ENCODE measurements at regions not wholly inside any gene's neighbourhood (a gene's known extent, or its start where the extent isn't known, plus 50 kb on each side); places are given as distances from the start of the nearest gene placed in this dataset.

- H3K36me3 Mint-ChIP-seq, result no peaks in the 10 kb centered on the region
- CTCF ChIA-PET, result no interaction called here
- H3K27ac Mint-ChIP-seq, result no peak overlapping the region
- DNase-seq, result no peak
- H3K4me3 Mint-ChIP-seq, result no peak overlapping the region
- no peaks in the 10 kb centered on the region for H3K27me3 Mint-ChIP-seq
- POLR2A ChIA-PET, result no interaction called here
- H3K4me1 Mint-ChIP-seq (ENCODE audit: low read depth), result no peaks in the 10 kb centered on the region
- no peaks in the 10 kb centered on the region for H3K9me3 Mint-ChIP-seq
- intact Hi-C loops (cut with micrococcal nuclease), result no loop called here
Measured at GRCh38 chr17:70608957-70609356, 439.6 kb downstream of the KCNJ2 start.

GRCh38 chr17:70609566-70609965 lies 440.2 kb downstream of the KCNJ2 start:
- H3K27me3 Mint-ChIP-seq, result no peaks in the 10 kb centered on the region
- ChIA-PET POLR2A (no interaction called here), CTCF (no interaction called here)
- H3K36me3 Mint-ChIP-seq, result no peaks in the 10 kb centered on the region
- DNase-seq, result no peak
- no peaks in the 10 kb centered on the region for H3K9me3 Mint-ChIP-seq
- H3K27ac Mint-ChIP-seq, result no peak overlapping the region
- H3K4me3 Mint-ChIP-seq, result no peak overlapping the region
- no peaks in the 10 kb centered on the region for H3K4me1 Mint-ChIP-seq (ENCODE audit: low read depth)
- intact Hi-C loops (cut with micrococcal nuclease), result no loop called here

- intact Hi-C loops (cut with micrococcal nuclease), result no loop called here
- POLR2A ChIA-PET, result no interaction called here
- H3K4me3 Mint-ChIP-seq, result no peak overlapping the region
Measured at GRCh38 chr17:70610161-70610560, 440.8 kb downstream of the KCNJ2 start.

GRCh38 chr17:70613681-70614080 lies 444.3 kb downstream of the KCNJ2 start:
- Mint-ChIP-seq H3K4me3 (no peak overlapping the region), H3K36me3 (no peaks in the 10 kb centered on the region), H3K27ac (no peak overlapping the region), H3K9me3 (no peaks in the 10 kb centered on the region), H3K27me3 (no peaks in the 10 kb centered on the region), H3K4me1 (ENCODE audit: low read depth) (no peaks in the 10 kb centered on the region)
- POLR2A ChIA-PET, result no interaction called here
- intact Hi-C loops (cut with micrococcal nuclease), result no loop called here
- CTCF ChIA-PET, result no interaction called here
- no peak for DNase-seq

More at GRCh38 chr17:70610161-70610560, 440.8 kb downstream of the KCNJ2 start:
- H3K4me1 Mint-ChIP-seq (ENCODE audit: low read depth), result no peaks in the 10 kb centered on the region
- no peak for DNase-seq
- CTCF ChIA-PET, result no interaction called here
- H3K36me3 Mint-ChIP-seq, result no peaks in the 10 kb centered on the region
- no peaks in the 10 kb centered on the region for H3K9me3 Mint-ChIP-seq
- H3K27me3 Mint-ChIP-seq, result no peaks in the 10 kb centered on the region
- no peak overlapping the region for H3K27ac Mint-ChIP-seq

GRCh38 chr17:70615831-70616230 lies 446.5 kb downstream of the KCNJ2 start:
- intact Hi-C loops (cut with micrococcal nuclease), result no loop called here
- no peak overlapping the region for H3K4me3 Mint-ChIP-seq
- no peak for DNase-seq
- CTCF ChIA-PET, result no interaction called here
- H3K27me3 Mint-ChIP-seq, result no peaks in the 10 kb centered on the region
- H3K27ac Mint-ChIP-seq, result no peak overlapping the region
- H3K36me3 Mint-ChIP-seq, result no peaks in the 10 kb centered on the region
- H3K9me3 Mint-ChIP-seq, result peaks cover 3% of the 10 kb centered on the region
- POLR2A ChIA-PET, result no interaction called here
- no peaks in the 10 kb centered on the region for H3K4me1 Mint-ChIP-seq (ENCODE audit: low read depth)

GRCh38 chr17:70618641-70619040 lies 449.3 kb downstream of the KCNJ2 start:
- DNase-seq, result no peak
- no peaks in the 10 kb centered on the region for H3K27me3 Mint-ChIP-seq
- no peaks in the 10 kb centered on the region for H3K4me1 Mint-ChIP-seq (ENCODE audit: low read depth)
- peaks cover 3% of the 10 kb centered on the region for H3K9me3 Mint-ChIP-seq
- intact Hi-C loops (cut with micrococcal nuclease), result no loop called here
- no peak overlapping the region for H3K4me3 Mint-ChIP-seq
- CTCF ChIA-PET, result no interaction called here
- POLR2A ChIA-PET, result no interaction called here
- no peak overlapping the region for H3K27ac Mint-ChIP-seq
- no peaks in the 10 kb centered on the region for H3K36me3 Mint-ChIP-seq

GRCh38 chr17:70621566-70621965 lies 452.2 kb downstream of the KCNJ2 start:
- ChIA-PET CTCF (no interaction called here), POLR2A (no interaction called here)
- no peak overlapping the region for H3K27ac Mint-ChIP-seq
- intact Hi-C loops (cut with micrococcal nuclease), result loop anchor here (5.0 kb wide), 1 partner anchor 1054 kb away; no protein-coding TSS in a partner anchor
- no peaks in the 10 kb centered on the region for H3K36me3 Mint-ChIP-seq
- no peaks in the 10 kb centered on the region for H3K27me3 Mint-ChIP-seq
- no peaks in the 10 kb centered on the region for H3K4me1 Mint-ChIP-seq (ENCODE audit: low read depth)
- H3K4me3 Mint-ChIP-seq, result no peak overlapping the region
- peaks cover 3% of the 10 kb centered on the region for H3K9me3 Mint-ChIP-seq
- no peak for DNase-seq

GRCh38 chr17:70622368-70623260 lies 453.3 kb downstream of the KCNJ2 start:
- H3K9me3 Mint-ChIP-seq, result peaks cover 3% of the 10 kb centered on the region
- intact Hi-C loops (cut with micrococcal nuclease), result loop anchor here (5.0 kb wide), 1 partner anchor 1055 kb away; no protein-coding TSS in a partner anchor
- no peak overlapping the region for H3K27ac Mint-ChIP-seq
- no peaks in the 10 kb centered on the region for H3K36me3 Mint-ChIP-seq
- CTCF ChIA-PET, result no interaction called here
- H3K4me1 Mint-ChIP-seq (ENCODE audit: low read depth), result no peaks in the 10 kb centered on the region
- DNase-seq, result peak; percentile 16
- H3K27me3 Mint-ChIP-seq, result no peaks in the 10 kb centered on the region
- POLR2A ChIA-PET, result no interaction called here
- no peak overlapping the region for H3K4me3 Mint-ChIP-seq

GRCh38 chr17:70624211-70624610 lies 454.9 kb downstream of the KCNJ2 start:
- H3K27ac Mint-ChIP-seq, result no peak overlapping the region
- intact Hi-C loops (cut with micrococcal nuclease), result loop anchor here (5.0 kb wide), 1 partner anchor 1057 kb away; no protein-coding TSS in a partner anchor
- H3K4me1 Mint-ChIP-seq (ENCODE audit: low read depth), result no peaks in the 10 kb centered on the region
- POLR2A ChIA-PET, result no interaction called here
- no peak overlapping the region for H3K4me3 Mint-ChIP-seq
- no peaks in the 10 kb centered on the region for H3K27me3 Mint-ChIP-seq
- H3K36me3 Mint-ChIP-seq, result no peaks in the 10 kb centered on the region
- DNase-seq, result no peak
- H3K9me3 Mint-ChIP-seq, result peaks cover 3% of the 10 kb centered on the region
- CTCF ChIA-PET, result no interaction called here

GRCh38 chr17:70629902-70630301 lies 460.6 kb downstream of the KCNJ2 start:
- POLR2A ChIA-PET, result no interaction called here
- CTCF ChIA-PET, result interaction anchor here (0.7 to 1.3 kb wide), 6 partner anchors 11 to 1107 kb away, joined by 3 to 5 read pairs (median 3); no protein-coding TSS in a partner anchor

GRCh38 chr17:70636517-70637133 lies 467.3 kb downstream of the KCNJ2 start:
- Mint-ChIP-seq H3K4me3 (no peak overlapping the region), H3K9me3 (no peaks in the 10 kb centered on the region), H3K36me3 (no peaks in the 10 kb centered on the region), H3K4me1 (ENCODE audit: low read depth) (no peaks in the 10 kb centered on the region), H3K27me3 (no peaks in the 10 kb centered on the region), H3K27ac (no peak overlapping the region)
- ChIA-PET POLR2A (no interaction called here), CTCF (no interaction called here)
- intact Hi-C loops (cut with micrococcal nuclease), result loop anchor here (5.0 kb wide), 1 partner anchor 1481 kb away; no protein-coding TSS in a partner anchor
- no peak for DNase-seq

More at GRCh38 chr17:70629902-70630301, 460.6 kb downstream of the KCNJ2 start:
- no peaks in the 10 kb centered on the region for H3K36me3 Mint-ChIP-seq
- no peaks in the 10 kb centered on the region for H3K9me3 Mint-ChIP-seq
- no peaks in the 10 kb centered on the region for H3K4me1 Mint-ChIP-seq (ENCODE audit: low read depth)
- H3K27me3 Mint-ChIP-seq, result no peaks in the 10 kb centered on the region
- H3K4me3 Mint-ChIP-seq, result no peak overlapping the region
- H3K27ac Mint-ChIP-seq, result no peak overlapping the region
- intact Hi-C loops (cut with micrococcal nuclease), result no loop called here
- no peak for DNase-seq

GRCh38 chr17:70642059-70642458 lies 472.7 kb downstream of the KCNJ2 start:
- CTCF ChIA-PET, result no interaction called here
- POLR2A ChIA-PET, result no interaction called here
- no peak for DNase-seq

GRCh38 chr17:70644096-70644495 lies 474.8 kb downstream of the KCNJ2 start:
- no peaks in the 10 kb centered on the region for H3K4me1 Mint-ChIP-seq (ENCODE audit: low read depth)
- CTCF ChIA-PET, result no interaction called here
- no peak overlapping the region for H3K4me3 Mint-ChIP-seq

More at GRCh38 chr17:70642059-70642458, 472.7 kb downstream of the KCNJ2 start:
- Mint-ChIP-seq H3K36me3 (no peaks in the 10 kb centered on the region), H3K4me1 (ENCODE audit: low read depth) (no peaks in the 10 kb centered on the region), H3K4me3 (no peak overlapping the region), H3K9me3 (peaks cover 5% of the 10 kb centered on the region), H3K27ac (no peak overlapping the region), H3K27me3 (no peaks in the 10 kb centered on the region)
- intact Hi-C loops (cut with micrococcal nuclease), result no loop called here

More at GRCh38 chr17:70644096-70644495, 474.8 kb downstream of the KCNJ2 start:
- POLR2A ChIA-PET, result no interaction called here
- DNase-seq, result no peak
- H3K36me3 Mint-ChIP-seq, result no peaks in the 10 kb centered on the region
- no peaks in the 10 kb centered on the region for H3K27me3 Mint-ChIP-seq
- H3K9me3 Mint-ChIP-seq, result peaks cover 5% of the 10 kb centered on the region
- intact Hi-C loops (cut with micrococcal nuclease), result no loop called here
- no peak overlapping the region for H3K27ac Mint-ChIP-seq
